ENCODE measurements at regions not wholly inside any gene's neighbourhood (a gene's known extent, or its start where the extent isn't known, plus 50 kb on each side); places are given as distances from the start of the nearest gene placed in this dataset.
"Not testable (repeated sequence)": the region's sequence is repeated elsewhere in the genome, so short reads cannot be mapped to it uniquely, and the experiment has no call there.

DNA sequence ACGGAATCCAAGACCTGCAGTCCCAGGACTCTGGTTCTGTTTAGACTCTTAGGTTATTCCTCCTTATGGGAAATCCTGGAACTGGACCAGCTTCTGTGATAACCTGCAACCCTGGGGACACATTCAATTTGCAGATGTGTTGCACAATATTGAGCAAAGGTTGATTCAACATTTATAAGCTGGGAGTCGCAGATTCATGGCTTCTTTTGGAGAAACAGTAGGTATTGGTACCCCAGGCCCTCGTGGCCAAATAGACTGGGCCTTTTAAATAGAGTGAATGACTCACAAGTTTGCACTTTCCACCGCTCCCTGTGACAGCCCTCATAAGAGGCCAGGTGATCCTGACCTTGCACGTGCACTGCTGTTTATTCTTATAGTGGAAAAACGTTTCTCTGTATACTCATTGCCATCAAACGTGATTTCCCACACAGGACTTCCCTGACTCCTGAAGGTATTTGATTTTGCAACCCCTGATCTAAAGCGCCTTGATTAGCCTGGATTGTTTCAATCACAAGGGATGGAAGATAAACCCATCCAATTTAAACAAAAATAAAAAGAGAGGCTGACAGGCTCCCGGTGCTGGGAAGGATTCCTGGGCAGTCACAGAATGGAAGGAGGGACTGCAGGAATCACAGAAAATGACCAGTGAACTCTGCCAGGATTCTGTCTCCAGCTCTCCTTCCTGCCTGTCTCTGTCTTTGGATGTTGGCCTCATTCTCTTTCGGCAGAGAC is 98.0 kb downstream of the VCPKMT start:
- no peak for DNase-seq (ENCODE audit: low spot score)

GRCh38 chr14:50018933-50019210 is 97.5 kb downstream of the VCPKMT start:
- DNase-seq (ENCODE audit: low spot score), result no peak

DNA sequence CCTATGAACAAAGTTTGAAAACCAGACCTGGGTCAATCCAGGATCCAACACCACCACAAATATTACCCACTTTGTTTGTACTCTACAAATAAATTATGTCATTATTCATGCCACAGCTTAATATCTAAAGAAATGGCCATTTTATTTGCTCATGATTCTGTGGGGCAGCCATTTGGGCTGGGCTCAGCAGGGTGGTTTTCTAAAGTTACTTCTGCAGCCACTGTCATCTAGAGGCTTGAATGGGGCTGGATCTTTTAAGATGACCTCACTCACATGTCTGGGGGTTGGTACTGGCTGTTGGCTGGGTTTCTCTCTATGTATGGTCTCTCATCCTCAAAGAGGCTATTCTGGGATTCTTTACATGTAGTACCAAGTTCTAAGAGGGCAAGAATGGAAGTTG is 96.2 kb downstream of the VCPKMT start:
- DNase-seq (ENCODE audit: low spot score), result no peak

GRCh38 chr14:50020799-50021198 is 95.6 kb downstream of the VCPKMT start:
- DNase-seq (ENCODE audit: low spot score), result no peak

DNA sequence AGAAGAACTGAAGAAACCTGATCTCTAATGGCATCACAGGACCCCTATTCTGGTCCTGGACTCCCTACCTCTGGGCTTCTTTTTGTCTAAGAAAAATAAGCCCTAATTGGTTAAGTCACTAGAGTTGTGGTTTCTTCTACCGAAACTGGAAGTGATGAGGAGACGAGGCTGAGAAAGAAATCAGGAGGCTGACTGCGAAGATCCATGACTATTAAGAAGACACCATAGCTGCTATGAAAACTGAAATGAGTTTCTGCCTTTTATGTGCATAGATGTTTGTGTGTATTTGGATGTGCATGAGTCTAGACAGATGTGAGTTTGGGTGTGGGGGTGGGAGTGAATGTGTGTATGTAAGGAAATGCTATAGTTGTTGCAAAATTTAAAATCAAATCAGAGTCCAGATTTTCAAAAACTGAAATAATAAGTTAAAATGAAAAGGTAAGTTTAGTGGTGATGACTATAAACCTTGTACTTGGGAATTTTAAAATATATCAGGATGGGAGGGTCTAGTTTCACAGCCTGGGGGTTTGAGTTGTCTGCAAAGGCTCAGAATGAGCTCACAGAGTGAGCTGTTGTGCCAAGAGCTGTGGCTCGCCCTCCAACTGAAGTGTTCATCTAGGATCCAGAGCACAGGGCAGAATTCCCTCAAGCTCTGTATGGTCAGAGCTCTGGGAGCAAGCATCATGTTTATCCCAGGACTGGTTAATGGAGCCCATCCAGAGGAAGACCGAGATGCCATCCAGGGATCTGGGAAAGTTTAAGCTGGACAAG is 94.9 kb downstream of the VCPKMT start:
- DNase-seq (ENCODE audit: low spot score), result no peak

GRCh38 chr14:50022661-50023060 is 93.7 kb downstream of the VCPKMT start:
- DNase-seq (ENCODE audit: low spot score), result no peak

DNA sequence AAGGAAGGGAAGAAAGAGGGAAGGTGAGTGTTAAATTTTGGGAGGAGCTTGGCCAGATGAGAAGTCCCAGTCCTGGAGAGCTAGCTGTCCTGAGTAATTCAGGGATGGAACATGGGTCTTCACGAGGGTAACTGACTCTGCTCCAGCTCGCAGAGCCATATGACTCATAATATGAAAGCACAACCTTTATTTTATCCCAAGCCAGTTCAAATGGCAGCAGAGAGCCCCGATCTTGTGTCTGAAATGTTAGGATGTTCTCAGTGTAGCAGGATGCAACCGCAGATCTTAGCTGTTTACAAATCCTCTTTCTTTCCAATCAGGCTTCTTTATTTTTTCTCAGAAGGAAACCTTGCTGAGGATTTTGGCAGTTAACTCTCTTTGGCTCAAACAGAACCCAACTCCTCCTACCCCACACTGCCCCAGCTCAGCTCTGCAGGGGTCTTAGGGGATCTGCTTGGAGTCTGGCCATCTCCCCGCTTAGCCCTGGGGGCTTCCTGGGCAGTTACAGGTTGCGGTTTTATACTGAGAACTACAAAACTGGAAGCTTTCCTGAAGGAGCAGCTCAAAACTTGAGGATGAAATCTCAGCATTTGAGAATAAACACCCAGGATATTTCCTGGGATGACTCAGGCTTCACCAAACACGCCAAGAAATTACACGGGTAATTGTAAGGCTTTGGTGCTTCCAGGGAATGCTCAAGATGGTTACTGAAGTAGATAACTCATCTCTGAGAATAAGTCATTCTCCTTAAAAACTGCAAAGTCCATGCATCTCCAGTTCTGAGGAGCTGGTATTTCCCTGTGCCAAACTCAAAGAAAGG is 92.5 kb downstream of the VCPKMT start:
- no peak for DNase-seq (ENCODE audit: low spot score)

- DNase-seq (ENCODE audit: low spot score), result no peak
Observed at GRCh38 chr14:50025073-50025472, 91.3 kb downstream of the VCPKMT start.

- no peak for DNase-seq (ENCODE audit: low spot score)
Observed at GRCh38 chr14:50025776-50026175, 90.6 kb downstream of the VCPKMT start.

- DNase-seq (ENCODE audit: low spot score), result no peak
Observed at GRCh38 chr14:50026396-50026795, 90.0 kb downstream of the VCPKMT start.

DNA sequence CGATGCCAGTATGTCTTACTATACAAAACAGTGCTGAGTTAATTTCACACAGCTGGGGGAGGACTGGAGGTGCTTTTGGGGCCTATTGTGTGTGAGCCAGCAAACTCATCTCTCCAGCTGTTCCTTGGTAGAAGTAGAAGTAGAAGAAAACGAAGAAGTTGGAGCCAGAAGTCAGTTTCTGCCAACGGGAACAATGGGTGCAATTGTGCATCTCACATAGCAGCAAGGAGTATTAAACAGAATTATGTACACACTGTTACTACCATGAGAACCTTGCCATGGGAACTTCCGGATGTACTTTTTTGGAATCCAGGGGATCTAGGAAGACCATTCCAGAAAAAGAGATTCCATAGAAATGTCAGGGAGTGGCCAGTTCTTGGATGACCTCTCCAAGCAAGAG is 88.6 kb downstream of the VCPKMT start:
- DNase-seq (ENCODE audit: low spot score), result no peak

DNA sequence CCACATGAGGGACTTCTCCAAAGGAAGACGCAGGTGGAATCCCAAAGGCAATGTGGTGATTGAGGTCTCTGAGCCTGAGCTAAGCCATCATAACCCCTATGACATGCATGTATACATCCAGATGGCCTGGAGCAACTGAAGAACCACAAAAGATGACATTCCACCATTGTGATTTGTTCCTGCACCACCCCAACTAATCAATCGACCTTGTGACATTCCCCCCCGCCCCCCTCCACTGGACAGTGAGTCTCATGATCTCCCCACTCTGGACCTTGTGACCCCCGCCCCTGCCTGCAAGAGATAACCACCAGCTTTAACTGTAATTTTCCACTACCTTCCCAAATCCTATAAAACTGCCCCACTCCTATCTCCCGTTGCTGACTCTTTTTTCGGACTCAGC is 87.9 kb downstream of the VCPKMT start:
- DNase-seq (ENCODE audit: low spot score), result no peak

- DNase-seq (ENCODE audit: low spot score), result no peak
Observed at GRCh38 chr14:50030036-50030435, 86.3 kb downstream of the VCPKMT start.

DNA sequence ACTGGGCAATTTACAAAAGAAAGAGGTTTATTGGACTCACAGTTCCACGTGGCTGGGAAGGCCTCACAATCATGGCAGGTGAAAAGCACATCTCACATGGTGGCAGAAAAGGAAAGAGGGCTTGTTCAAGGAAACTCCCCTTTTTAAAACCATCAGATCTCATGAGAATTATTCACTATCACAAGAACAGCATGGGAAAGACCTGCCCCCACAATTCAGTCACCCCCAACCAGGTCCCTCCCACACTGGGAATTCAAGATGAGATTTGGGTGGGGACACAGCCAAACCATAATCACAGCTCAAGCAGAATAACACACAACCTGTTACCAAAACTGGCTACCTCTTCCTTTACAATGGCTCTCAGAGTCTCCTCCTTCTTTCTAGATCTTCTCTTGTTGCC is 85.5 kb downstream of the VCPKMT start:
- not testable (repeated sequence) for DNase-seq (ENCODE audit: low spot score)

GRCh38 chr14:50031602-50032313 is 84.6 kb downstream of the VCPKMT start:
- no peak for DNase-seq (ENCODE audit: low spot score)

- not testable (repeated sequence) for DNase-seq (ENCODE audit: low spot score)
Observed at GRCh38 chr14:50032462-50033167, 83.8 kb downstream of the VCPKMT start.

GRCh38 chr14:50035214-50035613 is 81.2 kb downstream of the VCPKMT start:
- no peak for DNase-seq (ENCODE audit: low spot score)

DNA sequence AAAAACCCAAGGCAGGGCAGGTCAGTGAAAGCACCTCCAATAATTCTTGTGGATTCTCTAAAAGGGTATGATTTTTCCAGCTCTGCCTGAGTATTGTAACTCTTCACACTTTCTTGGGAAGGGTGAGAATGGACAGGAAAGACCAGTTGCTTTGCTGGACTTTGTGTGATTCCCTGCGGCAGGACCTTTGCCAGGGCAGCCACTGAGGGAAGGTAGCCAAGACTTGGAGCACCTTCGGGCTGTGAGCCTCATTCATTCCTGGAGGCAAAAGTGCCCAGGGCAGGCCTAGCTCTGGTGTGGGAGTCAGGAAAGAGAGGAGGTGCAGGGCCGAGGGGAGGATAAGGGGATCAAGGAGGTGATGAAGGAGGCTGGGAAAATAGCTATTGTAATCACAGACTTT is 80.2 kb downstream of the VCPKMT start:
- DNase-seq (ENCODE audit: low spot score), result no peak

DNA sequence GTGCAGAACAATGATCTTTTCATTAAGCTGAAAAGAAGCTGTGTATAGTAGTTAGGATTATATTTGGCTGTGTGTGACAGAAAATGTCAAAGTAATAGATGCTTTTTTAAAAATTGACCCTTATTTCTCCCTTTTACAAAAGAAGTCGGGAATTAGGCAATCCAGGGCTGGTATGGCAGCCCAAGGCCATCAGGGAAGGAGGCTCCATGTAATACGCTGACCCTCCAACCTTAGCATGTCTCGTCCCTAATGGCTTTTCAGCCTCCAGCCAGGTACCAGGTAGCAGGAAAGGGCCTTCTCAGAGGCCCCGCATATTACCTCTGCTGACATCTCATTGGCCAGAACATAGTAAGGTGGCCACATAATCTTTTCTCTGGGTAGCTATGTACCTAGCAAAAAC is 79.7 kb downstream of the VCPKMT start:
- no peak for DNase-seq (ENCODE audit: low spot score)

GRCh38 chr14:50037240-50037639 is 79.1 kb downstream of the VCPKMT start:
- no peak for DNase-seq (ENCODE audit: low spot score)

DNA sequence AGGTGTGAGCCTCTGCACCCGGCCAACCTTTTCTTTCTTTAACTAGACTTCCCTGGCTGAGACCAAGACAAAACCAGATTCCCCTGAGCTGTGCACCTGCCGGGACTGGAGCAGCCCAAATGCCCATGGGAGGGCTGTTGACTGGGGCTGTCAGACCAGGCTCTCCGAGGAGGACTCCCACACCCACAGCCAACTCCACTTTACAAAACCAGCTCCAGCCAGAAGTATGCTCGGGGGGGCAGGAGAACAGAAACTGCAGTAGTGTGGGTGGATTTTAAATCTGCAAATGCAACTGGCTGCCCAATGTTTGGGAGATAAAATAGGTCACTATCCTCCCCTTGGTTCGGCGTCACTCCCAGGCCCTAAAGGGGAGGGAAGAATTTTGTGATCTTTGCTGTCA is 78.5 kb downstream of the VCPKMT start:
- DNase-seq (ENCODE audit: low spot score), result peak; percentile 16
